ENCODE measurements at regions not wholly inside any gene's neighbourhood (a gene's known extent, or its start where the extent isn't known, plus 50 kb on each side); places are given as distances from the start of the nearest gene placed in this dataset.

DNA sequence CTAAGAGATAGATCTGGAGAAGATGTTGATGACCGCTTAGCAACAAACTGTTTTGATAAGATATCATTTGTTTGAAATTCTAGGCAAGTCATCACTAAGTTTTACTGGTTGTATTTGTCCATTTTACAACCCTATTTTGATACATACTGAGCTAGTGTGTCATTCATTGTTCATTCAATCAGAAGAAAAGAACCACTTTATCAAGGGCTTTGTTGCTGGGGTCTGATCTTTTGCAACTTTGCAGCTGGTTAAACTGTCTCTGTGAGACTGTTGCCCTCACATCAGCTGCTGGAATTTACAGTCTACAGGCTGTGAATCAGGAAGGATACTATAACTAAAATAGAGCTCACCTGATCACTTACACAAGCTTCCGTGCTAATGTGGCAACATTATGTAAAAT, 290.5 kb downstream of the RFC3 start:
- no peaks in the 10 kb centered on the region for H3K4me1 Mint-ChIP-seq (ENCODE audit: unreplicated experiment)
- DNase-seq (ENCODE audit: extremely low spot score, unreplicated experiment): no peak

GRCh38 chr13:34114581-34114980, 296.6 kb downstream of the RFC3 start:
- H3K9me3 Mint-ChIP-seq: no peaks in the 10 kb centered on the region
- H3K4me3 Mint-ChIP-seq: no peak overlapping the region
- no peaks in the 10 kb centered on the region for H3K4me1 Mint-ChIP-seq (ENCODE audit: unreplicated experiment)
- no peak for DNase-seq (ENCODE audit: extremely low spot score, unreplicated experiment)
- TF ChIP-seq, protein P1, sequence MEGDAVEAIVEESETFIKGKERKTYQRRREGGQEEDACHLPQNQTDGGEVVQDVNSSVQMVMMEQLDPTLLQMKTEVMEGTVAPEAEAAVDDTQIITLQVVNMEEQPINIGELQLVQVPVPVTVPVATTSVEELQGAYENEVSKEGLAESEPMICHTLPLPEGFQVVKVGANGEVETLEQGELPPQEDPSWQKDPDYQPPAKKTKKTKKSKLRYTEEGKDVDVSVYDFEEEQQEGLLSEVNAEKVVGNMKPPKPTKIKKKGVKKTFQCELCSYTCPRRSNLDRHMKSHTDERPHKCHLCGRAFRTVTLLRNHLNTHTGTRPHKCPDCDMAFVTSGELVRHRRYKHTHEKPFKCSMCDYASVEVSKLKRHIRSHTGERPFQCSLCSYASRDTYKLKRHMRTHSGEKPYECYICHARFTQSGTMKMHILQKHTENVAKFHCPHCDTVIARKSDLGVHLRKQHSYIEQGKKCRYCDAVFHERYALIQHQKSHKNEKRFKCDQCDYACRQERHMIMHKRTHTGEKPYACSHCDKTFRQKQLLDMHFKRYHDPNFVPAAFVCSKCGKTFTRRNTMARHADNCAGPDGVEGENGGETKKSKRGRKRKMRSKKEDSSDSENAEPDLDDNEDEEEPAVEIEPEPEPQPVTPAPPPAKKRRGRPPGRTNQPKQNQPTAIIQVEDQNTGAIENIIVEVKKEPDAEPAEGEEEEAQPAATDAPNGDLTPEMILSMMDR (conservative IDR thresholded peaks at IDR 0.05): no peak
- no peaks in the 10 kb centered on the region for H3K27me3 Mint-ChIP-seq
- H3K27ac Mint-ChIP-seq: no peak overlapping the region
- no peaks in the 10 kb centered on the region for H3K36me3 Mint-ChIP-seq

More for the DNA sequence above, 290.5 kb downstream of the RFC3 start:
- Mint-ChIP-seq H3K27ac (no peak overlapping the region), H3K27me3 (no peaks in the 10 kb centered on the region), H3K36me3 (no peaks in the 10 kb centered on the region), H3K9me3 (peaks cover 4% of the 10 kb centered on the region), H3K4me3 (no peak overlapping the region)
- TF ChIP-seq, protein P1 (conservative IDR thresholded peaks at IDR 0.05): no peak

GRCh38 chr13:34116651-34117050, 298.7 kb downstream of the RFC3 start:
- no peak overlapping the region for H3K27ac Mint-ChIP-seq
- TF ChIP-seq, protein P1 (conservative IDR thresholded peaks at IDR 0.05): no peak
- H3K4me1 Mint-ChIP-seq (ENCODE audit: unreplicated experiment): no peaks in the 10 kb centered on the region
- no peaks in the 10 kb centered on the region for H3K36me3 Mint-ChIP-seq
- H3K27me3 Mint-ChIP-seq: peaks cover 3% of the 10 kb centered on the region
- no peak for DNase-seq (ENCODE audit: extremely low spot score, unreplicated experiment)
- no peak overlapping the region for H3K4me3 Mint-ChIP-seq
- no peaks in the 10 kb centered on the region for H3K9me3 Mint-ChIP-seq

DNA sequence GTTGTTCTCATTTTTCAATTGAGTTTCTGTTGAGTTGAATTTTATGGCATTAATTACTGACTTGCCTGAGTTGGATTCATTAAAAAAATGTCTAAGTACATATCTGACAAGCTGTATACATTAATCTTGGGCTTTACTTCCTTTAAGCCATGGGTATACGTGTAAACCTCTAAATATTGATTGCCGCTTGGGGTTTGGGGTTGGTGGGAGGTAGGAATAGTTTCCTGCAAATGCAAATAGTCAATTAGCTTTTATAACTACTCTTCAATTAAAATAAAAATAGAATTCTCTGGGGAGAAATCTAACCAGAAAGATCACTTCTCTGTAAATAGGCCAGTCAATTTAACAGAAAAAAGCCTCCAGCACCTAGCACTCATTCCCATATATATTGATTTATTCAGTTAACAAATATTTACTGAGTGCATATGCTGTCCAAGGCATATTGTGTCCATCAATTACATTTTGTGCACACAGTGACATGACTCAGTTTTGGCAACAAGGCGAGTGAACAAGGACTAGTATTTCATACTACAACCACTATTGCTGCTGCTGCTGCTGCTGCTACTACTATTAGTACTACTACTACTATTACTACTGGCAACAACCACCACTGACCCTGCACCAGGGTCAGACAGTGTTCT, 306.8 kb downstream of the RFC3 start:
- H3K36me3 Mint-ChIP-seq: no peaks in the 10 kb centered on the region
- no peak for DNase-seq (ENCODE audit: extremely low spot score, unreplicated experiment)
- peaks cover 3% of the 10 kb centered on the region for H3K4me1 Mint-ChIP-seq (ENCODE audit: unreplicated experiment)
- H3K9me3 Mint-ChIP-seq: no peaks in the 10 kb centered on the region
- peak overlapping the region; percentile 11 for H3K27ac Mint-ChIP-seq
- peaks cover 3% of the 10 kb centered on the region for H3K27me3 Mint-ChIP-seq
- TF ChIP-seq, protein P1 (conservative IDR thresholded peaks at IDR 0.05): no peak
- no peak overlapping the region for H3K4me3 Mint-ChIP-seq

GRCh38 chr13:34127523-34127922, 309.6 kb downstream of the RFC3 start:
- Mint-ChIP-seq H3K9me3 (no peaks in the 10 kb centered on the region), H3K4me3 (no peak overlapping the region), H3K27ac (no peak overlapping the region), H3K27me3 (no peaks in the 10 kb centered on the region), H3K36me3 (no peaks in the 10 kb centered on the region), H3K4me1 (ENCODE audit: unreplicated experiment) (peaks cover 3% of the 10 kb centered on the region)
- TF ChIP-seq, protein P1 (conservative IDR thresholded peaks at IDR 0.05): no peak
- DNase-seq (ENCODE audit: extremely low spot score, unreplicated experiment): no peak
